Amniotic epithelial cell (primary cell): ENCODE measurements at regions not wholly inside any gene's neighbourhood (a gene's known extent, or its start where the extent isn't known, plus 50 kb on each side); places are given as distances from the start of the nearest gene placed in this dataset.

Experiments
- DNase-seq: peaks from one replicate; pipeline ENCODE4 v3.0.0-alpha.2; 2010; ENCODE audit warnings: low read depth

GRCh38 chr5:52727576-52727975, 60.1 kb upstream of the ITGA1 start:
- peak; percentile 88 for DNase-seq

DNA sequence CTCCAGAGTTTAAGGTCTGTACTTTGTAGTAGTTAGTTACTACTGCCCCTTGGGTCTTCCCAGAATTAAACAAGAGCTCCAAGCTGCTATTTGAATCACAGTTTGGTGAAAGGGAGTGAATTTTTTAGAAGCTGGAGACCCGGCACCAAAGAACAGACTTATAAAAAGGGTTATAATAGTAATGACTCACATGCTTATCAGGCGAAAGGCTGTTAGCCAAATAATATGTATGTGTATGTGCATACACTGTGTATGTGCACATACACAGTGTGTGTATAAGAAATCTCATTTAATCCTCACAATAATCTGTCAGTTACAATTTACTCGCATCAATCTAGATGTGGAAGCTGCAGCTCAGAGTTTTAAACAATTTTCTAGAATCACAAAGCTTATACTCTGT, 59.5 kb upstream of the ITGA1 start:
- DNase-seq = peak; percentile 38

DNA sequence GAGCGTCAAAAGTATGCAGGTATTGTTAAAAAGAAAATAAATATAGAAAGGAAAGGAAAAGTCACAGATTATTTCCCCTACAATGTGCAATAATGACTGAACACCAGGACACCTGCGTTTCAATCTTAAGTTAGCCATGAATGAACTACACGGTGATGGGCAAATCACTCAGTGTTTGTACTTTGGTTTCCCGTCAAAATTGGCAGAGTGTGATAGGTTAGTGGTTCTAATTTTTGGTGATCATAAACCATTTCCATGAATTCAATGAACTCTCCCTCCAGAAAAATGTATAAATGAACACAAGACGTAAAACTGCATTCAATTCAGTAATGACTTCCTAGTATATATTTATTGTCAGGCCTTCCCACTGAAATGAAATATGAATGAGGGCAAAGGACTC, 59.0 kb upstream of the ITGA1 start:
- no peak for DNase-seq

- no peak for DNase-seq
Observed at GRCh38 chr5:52731274-52732027, 56.3 kb upstream of the ITGA1 start.

DNA sequence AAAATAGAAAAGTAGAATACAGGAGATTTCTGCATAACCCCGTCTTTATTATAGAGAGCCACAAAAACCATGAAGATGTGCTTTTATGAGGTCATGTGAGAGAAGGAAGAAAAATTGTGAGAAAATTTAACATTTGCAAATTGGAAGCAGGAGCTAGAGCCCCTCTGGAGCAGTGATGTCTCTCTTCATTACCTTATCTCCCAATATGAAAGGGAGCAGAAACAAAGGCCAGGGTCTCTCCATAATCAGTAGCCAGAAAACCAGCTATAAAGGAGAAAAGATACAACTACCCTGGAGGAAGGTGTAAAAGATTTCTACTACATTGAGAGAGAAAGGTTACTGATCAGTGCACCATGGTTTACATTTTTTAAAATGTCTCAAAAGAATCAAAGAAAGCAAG, 53.2 kb upstream of the ITGA1 start:
- DNase-seq = no peak

DNA sequence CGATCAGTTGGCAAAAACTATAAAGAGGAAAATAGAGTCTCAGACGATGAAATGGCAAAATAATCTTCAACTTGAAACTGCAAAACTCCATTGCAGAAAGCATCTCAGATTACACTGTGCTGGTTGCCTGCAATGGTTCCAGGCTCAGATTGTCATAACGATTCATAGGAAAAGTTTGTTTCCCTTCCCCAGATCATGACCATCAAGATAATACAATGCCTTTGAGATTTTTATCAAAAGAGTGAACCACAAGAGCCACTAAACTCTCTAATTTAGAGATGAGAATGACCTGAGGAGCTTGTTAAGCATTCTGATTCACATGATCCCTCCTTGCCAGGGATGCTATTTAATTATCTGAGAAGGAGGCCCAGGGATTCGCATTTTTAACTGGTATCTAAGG, 52.6 kb upstream of the ITGA1 start:
- no peak for DNase-seq
